Neural progenitor cell (in vitro differentiated cells): ENCODE measurements at regions not wholly inside any gene's neighbourhood (a gene's known extent, or its start where the extent isn't known, plus 50 kb on each side); places are given as distances from the start of the nearest gene placed in this dataset.

Experiments used
- DNase-seq: peaks from one replicate; pipeline ENCODE4 v3.0.0-alpha.2; 2016; ENCODE audit warnings: low spot score
- H2AFZ ChIP-seq: fragments of 200-600 bp; sonication (generic); replicated peaks from 2 replicates; pipeline ENCODE4 v1.6.1; 2016; ENCODE audit warnings: antibody characterized with exemption
- H3F3A ChIP-seq: fragments of 200-600 bp; sonication (generic); 2 replicates; pipeline ENCODE4 v1.6.1; 2016; ENCODE audit warnings: antibody characterized with exemption, low read depth
- H3K27ac ChIP-seq: fragments of 200-600 bp; sonication (generic); 2 replicates; pipeline ENCODE4 v1.5.1; 2016; ENCODE audit warnings: mild to moderate bottlenecking
- H3K27me3 ChIP-seq: fragments of 200-600 bp; sonication (generic); 2 replicates; pipeline ENCODE4 v1.6.1; 2016; ENCODE audit warnings: mild to moderate bottlenecking, moderate library complexity
- H3K36me3 ChIP-seq: fragments of 200-600 bp; sonication (generic); 2 replicates; pipeline ENCODE4 v1.5.1; 2016
- H3K4me1 ChIP-seq: fragments of 200-600 bp; sonication (generic); 2 replicates; pipeline ENCODE4 v1.6.1; 2016; ENCODE audit warnings: mixed run types
- H3K4me2 ChIP-seq: fragments of 200-600 bp; sonication (generic); 2 replicates; pipeline ENCODE4 v1.6.1; 2016
- H3K4me3 ChIP-seq: fragments of 200-600 bp; sonication (generic); 2 replicates; pipeline ENCODE4 v1.5.1; 2016
- H3K79me2 ChIP-seq: fragments of 200-600 bp; sonication (generic); 2 replicates; pipeline ENCODE4 v1.6.1; 2016; ENCODE audit warnings: low read depth
- H3K9ac ChIP-seq: fragments of 200-600 bp; sonication (generic); 2 replicates; pipeline ENCODE4 v1.6.1; 2016
- H3K9me3 ChIP-seq: fragments of 200-600 bp; sonication (generic); 2 replicates; pipeline ENCODE4 v1.5.1; 2016; ENCODE audit warnings: low read depth
- H4K20me1 ChIP-seq: fragments of 200-600 bp; sonication (generic); 2 replicates; pipeline ENCODE4 v1.6.1; 2016; ENCODE audit warnings: low read depth
- H3K27ac Mint-ChIP-seq: 3 replicates; pipeline ENCODE4 v1.8.0; 2021; ENCODE audit warnings: mixed read lengths
- H3K27me3 Mint-ChIP-seq: 2 replicates; pipeline ENCODE4 v1.8.0; 2022; ENCODE audit warnings: low read depth, mild to moderate bottlenecking, inconsistent platforms, moderate library complexity, mixed read lengths; ENCODE audit not compliant: insufficient read depth
- H3K36me3 Mint-ChIP-seq: 3 replicates; pipeline ENCODE4 v1.8.0; 2021; ENCODE audit warnings: mixed read lengths
- H3K4me1 Mint-ChIP-seq: 3 replicates; pipeline ENCODE4 v1.8.0; 2021; ENCODE audit warnings: mixed read lengths
- H3K4me3 Mint-ChIP-seq: 3 replicates; pipeline ENCODE4 v1.8.0; 2021; ENCODE audit warnings: mild to moderate bottlenecking, moderate library complexity, mixed read lengths
- H3K9me3 Mint-ChIP-seq: 3 replicates; pipeline ENCODE4 v1.8.0; 2020; ENCODE audit warnings: mixed read lengths
- EZH2 ChIP-seq: fragments of 200-600 bp; sonication (generic); IDR thresholded peaks from 2 replicates; pipeline ENCODE4 v1.6.1; 2017; ENCODE audit warnings: antibody characterized with exemption, mild to moderate bottlenecking, moderate library complexity
- EZH2phosphoT487 ChIP-seq: fragments of 200-600 bp; sonication (generic); IDR thresholded peaks from 2 replicates; pipeline ENCODE4 v1.6.1; 2017; ENCODE audit warnings: antibody characterized with exemption
- TF ChIP-seq, protein P1 (sequence below): fragments of 200-600 bp; sonication (generic); IDR thresholded peaks from 2 replicates; pipeline ENCODE4 v1.5.1; 2017; ENCODE audit warnings: antibody characterized with exemption, mild to moderate bottlenecking

DNA sequence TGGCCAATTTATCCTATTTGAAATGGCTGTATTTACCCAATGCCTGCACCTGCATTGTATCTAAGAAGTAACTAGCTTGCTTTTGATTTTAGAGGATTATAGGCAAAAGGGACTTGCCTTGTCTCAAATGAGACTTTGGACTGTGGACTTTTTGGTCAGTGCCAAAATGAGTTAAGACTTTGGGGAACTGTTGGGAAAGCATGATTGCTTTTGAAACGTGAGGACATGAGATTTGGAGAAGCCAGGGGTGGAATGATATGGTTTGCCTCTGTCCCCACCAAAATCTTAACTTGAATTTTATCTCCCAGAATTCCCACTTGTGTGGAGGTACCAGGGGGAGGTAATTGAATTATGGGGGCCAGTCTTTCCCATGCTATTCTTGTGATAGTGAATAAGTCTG, 1505.4 kb downstream of the SI start:
- no peak overlapping the region for H3K27ac Mint-ChIP-seq
- no peaks in the 10 kb centered on the region for H3K27me3 Mint-ChIP-seq
- no peaks in the 10 kb centered on the region for H3K36me3 ChIP-seq
- no peaks in the 10 kb centered on the region for H3K79me2 ChIP-seq
- TF ChIP-seq, protein P1, sequence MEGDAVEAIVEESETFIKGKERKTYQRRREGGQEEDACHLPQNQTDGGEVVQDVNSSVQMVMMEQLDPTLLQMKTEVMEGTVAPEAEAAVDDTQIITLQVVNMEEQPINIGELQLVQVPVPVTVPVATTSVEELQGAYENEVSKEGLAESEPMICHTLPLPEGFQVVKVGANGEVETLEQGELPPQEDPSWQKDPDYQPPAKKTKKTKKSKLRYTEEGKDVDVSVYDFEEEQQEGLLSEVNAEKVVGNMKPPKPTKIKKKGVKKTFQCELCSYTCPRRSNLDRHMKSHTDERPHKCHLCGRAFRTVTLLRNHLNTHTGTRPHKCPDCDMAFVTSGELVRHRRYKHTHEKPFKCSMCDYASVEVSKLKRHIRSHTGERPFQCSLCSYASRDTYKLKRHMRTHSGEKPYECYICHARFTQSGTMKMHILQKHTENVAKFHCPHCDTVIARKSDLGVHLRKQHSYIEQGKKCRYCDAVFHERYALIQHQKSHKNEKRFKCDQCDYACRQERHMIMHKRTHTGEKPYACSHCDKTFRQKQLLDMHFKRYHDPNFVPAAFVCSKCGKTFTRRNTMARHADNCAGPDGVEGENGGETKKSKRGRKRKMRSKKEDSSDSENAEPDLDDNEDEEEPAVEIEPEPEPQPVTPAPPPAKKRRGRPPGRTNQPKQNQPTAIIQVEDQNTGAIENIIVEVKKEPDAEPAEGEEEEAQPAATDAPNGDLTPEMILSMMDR = no peak
- TF ChIP-seq EZH2 = no peak
- no peak for TF ChIP-seq EZH2phosphoT487
- peaks cover 10% of the 10 kb centered on the region for H3K9me3 Mint-ChIP-seq
- H3K4me3 Mint-ChIP-seq = no peak overlapping the region
- H3K27me3 ChIP-seq = no peaks in the 10 kb centered on the region
- H3F3A ChIP-seq = no peaks in the 10 kb centered on the region
- H3K4me1 Mint-ChIP-seq = no peaks in the 10 kb centered on the region
- H2AFZ ChIP-seq = no peak overlapping the region
- H4K20me1 ChIP-seq = no peaks in the 10 kb centered on the region
- H3K4me3 ChIP-seq = no peak overlapping the region
- no peak overlapping the region for H3K9ac ChIP-seq
- H3K36me3 Mint-ChIP-seq = no peaks in the 10 kb centered on the region
- no peak for DNase-seq
- no peaks in the 10 kb centered on the region for H3K9me3 ChIP-seq
- no peaks in the 10 kb centered on the region for H3K4me1 ChIP-seq
- no peak overlapping the region for H3K27ac ChIP-seq
- H3K4me2 ChIP-seq = no peak overlapping the region

DNA sequence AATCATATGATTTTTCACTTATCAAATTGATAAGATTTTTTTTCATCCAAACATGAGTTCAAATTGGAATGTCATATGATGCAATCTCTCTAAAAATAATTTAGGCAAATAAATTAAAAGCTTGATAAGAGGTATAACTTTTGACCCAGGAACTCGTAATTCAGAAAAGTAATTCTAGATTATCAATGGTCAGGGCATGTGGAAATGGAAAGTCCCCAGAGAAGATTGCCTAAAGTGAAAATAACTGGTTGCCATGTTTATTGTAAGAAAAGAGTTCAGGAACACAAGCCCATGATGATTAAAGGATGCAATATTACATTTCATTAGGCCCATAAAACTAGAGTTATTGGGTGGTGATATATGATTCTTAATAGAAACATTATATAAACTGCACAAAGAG, 1514.8 kb downstream of the SI start:
- Histone ChIP-seq H3F3A (no peaks in the 10 kb centered on the region), H2AFZ (no peak overlapping the region), H3K27me3 (no peaks in the 10 kb centered on the region), H3K27ac (no peak overlapping the region), H3K79me2 (no peaks in the 10 kb centered on the region), H3K36me3 (no peaks in the 10 kb centered on the region), H4K20me1 (no peaks in the 10 kb centered on the region), H3K9me3 (no peaks in the 10 kb centered on the region), H3K4me2 (no peak overlapping the region), H3K4me3 (no peak overlapping the region), H3K4me1 (peaks cover 6% of the 10 kb centered on the region), H3K9ac (no peak overlapping the region)
- no peak for TF ChIP-seq EZH2phosphoT487
- no peak for TF ChIP-seq EZH2
- TF ChIP-seq, protein P1 = no peak
- Mint-ChIP-seq H3K4me3 (no peak overlapping the region), H3K27me3 (no peaks in the 10 kb centered on the region), H3K9me3 (no peaks in the 10 kb centered on the region), H3K36me3 (no peaks in the 10 kb centered on the region), H3K4me1 (peaks cover 7% of the 10 kb centered on the region), H3K27ac (no peak overlapping the region)
- no peak for DNase-seq

DNA sequence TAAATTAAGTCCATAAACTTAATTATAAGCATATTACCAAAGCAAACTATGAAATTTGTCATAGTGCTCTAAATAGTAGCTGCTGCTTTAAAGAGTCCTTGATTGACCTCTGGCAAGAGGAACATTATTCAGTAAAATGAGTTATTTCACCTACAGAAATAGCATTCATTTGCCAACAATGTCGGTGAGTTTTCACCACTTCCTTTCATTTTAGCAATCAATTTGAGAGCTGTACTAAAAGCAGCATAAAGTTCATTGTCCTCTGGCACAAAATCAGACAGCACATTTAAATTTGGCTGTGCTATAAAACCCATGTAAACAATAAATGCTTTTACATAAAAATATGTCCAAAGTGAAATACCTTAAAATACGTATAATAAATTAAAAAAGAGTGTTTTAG, 1515.7 kb downstream of the SI start:
- no peak for DNase-seq
- Histone ChIP-seq H3K27me3 (no peaks in the 10 kb centered on the region), H3K36me3 (no peaks in the 10 kb centered on the region), H3K4me3 (no peak overlapping the region), H3K4me2 (no peak overlapping the region), H3K9ac (no peak overlapping the region), H2AFZ (no peak overlapping the region), H3F3A (no peaks in the 10 kb centered on the region), H4K20me1 (no peaks in the 10 kb centered on the region), H3K4me1 (peaks cover 6% of the 10 kb centered on the region), H3K9me3 (no peaks in the 10 kb centered on the region), H3K79me2 (no peaks in the 10 kb centered on the region), H3K27ac (no peak overlapping the region)
- peaks cover 7% of the 10 kb centered on the region for H3K4me1 Mint-ChIP-seq
- no peaks in the 10 kb centered on the region for H3K36me3 Mint-ChIP-seq
- no peaks in the 10 kb centered on the region for H3K9me3 Mint-ChIP-seq
- H3K27me3 Mint-ChIP-seq = no peaks in the 10 kb centered on the region
- TF ChIP-seq, protein P1 = no peak
- TF ChIP-seq EZH2 = no peak
- no peak for TF ChIP-seq EZH2phosphoT487
- no peak overlapping the region for H3K4me3 Mint-ChIP-seq
- no peak overlapping the region for H3K27ac Mint-ChIP-seq
